Cortex of kidney (tissue), 1 donor: ENCODE measurements at regions not wholly inside any gene's neighbourhood (a gene's known extent, or its start where the extent isn't known, plus 50 kb on each side); places are given as distances from the start of the nearest gene placed in this dataset.
"Not testable (repeated sequence)": the region's sequence is repeated elsewhere in the genome, so short reads cannot be mapped to it uniquely, and the experiment has no call there.

Experiments used
- DNase-seq: peaks from one replicate; lab custom pipeline; 2025; lab: John Stamatoyannopoulos, UW

DNA sequence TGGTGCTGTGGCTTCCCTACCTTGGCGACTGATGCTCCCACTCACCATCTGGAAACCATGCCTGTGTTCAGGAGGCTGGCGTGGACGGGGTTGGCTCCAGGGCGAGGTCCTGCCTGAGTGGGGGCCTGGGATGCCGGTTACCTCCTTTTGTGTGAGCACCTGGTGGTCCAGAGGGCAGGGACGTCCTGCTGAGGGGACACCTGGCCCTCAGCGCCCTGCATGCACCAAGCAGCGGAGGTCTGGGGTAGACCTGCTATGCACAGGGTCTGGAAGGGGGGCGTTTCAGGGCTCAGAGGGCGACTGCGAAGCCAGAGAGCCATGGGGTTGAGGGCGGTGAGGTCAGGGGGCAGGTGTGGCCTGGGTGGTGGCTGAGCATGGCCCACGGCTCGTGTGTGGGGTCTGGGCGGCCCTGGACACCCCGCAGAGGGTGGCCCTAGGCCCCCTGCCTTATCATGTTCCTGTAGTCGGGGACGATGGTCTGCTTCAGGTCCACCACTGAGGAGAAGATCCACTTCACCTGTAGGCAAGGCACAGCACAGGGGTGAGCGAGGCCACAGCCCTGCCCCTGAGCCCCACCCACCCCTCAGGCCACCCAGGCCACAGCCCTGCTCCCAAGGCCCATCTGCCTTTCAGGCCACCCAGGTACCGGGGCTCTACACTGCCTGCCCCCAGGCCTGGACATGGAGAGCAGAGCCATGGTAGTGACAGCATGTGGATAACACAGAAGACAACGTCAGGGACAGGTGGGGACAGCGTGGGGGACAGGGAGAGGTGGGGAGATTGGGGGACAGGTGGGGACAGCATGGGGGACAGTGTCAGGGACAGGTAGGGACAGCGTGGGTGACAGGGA lies 95.3 kb downstream of the TMEM121 start:
- not testable (repeated sequence) for DNase-seq

DNA sequence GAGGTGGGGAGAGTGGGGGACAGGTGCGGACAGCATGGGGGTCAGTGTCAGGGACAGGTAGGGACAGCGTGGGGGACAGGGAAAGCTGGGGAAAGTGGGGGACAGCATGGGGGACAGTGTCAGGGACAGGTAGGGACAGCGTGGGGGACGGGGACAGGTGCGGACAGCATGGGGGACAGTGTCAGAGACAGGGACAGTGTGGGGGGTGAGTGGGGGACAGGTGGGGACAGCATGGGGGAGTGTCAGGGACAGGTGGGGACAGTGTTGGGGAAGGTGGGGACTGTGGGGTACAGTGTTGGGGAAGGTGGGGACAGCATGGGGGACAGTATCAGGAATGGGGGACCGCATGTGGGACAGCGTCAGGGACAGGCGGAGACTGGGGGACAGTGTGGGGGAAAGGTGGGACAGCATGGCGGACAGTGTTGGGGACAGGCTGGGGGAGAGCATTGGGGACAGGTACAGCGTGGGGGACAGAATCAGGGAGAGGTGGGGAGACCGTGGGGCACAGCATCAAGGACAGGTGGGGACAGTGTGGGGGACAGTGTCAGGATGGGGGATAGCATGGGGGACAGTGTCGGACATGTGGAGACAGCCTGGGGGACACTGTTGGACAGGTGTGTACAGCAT lies 96.1 kb downstream of the TMEM121 start:
- DNase-seq, result no peak

GRCh38 chr14:105623178-105623577 lies 96.8 kb downstream of the TMEM121 start:
- not testable (repeated sequence) for DNase-seq

- not testable (repeated sequence) for DNase-seq
Observed at GRCh38 chr14:105624346-105624745, 98.0 kb downstream of the TMEM121 start.

DNA sequence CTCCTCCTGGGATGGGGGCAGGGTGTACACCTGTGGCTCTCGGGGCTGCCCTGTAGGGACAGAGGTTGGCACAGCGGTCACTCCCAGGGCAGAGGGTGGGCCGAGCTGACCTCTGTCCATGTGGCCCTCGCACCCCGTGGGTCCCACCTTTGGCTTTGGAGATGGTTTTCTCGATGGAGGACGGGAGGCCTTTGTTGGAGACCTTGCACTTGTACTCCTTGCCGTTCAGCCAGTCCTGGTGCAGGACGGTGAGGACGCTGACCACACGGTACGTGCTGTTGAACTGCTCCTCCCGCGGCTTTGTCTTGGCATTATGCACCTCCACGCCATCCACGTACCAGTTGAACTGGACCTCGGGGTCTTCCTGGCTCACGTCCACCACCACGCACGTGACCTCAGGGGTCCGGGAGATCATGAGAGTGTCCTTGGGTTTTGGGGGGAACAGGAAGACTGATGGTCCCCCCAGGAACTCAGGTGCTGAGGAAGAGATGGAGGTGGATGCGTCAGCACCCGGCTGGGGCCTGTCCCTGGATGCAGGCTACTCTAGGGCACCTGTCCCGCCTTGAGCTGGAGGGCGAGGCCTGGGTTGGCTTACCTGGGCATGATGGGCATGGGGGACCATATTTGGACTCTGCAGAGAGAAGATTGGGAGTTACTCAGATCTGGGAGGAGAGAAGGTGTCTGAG lies 98.5 kb downstream of the TMEM121 start:
- DNase-seq, result not testable (repeated sequence)

- DNase-seq, result not testable (repeated sequence)
Observed at GRCh38 chr14:105625448-105625847, 99.1 kb downstream of the TMEM121 start.

DNA sequence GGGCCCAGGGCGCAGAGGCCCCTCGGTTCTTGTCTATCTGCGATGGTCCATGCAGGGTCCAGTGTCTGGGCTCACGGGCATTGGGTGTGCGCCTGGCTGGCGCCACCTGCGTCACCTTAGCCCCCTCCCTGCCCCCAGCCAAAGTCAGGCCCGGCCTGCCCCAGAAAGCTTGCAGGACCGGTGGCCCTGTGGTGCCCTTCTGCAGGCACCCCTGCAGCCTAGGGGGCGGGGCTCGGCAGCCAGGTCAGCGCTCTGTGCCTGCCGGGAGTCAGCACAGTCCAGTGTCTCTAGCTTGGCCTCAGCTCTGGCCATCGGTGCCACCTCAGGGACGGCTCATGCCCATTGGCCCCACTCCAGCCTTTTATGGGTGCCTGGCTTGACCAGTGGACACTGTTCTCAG lies 99.7 kb downstream of the TMEM121 start:
- DNase-seq, result not testable (repeated sequence)

DNA sequence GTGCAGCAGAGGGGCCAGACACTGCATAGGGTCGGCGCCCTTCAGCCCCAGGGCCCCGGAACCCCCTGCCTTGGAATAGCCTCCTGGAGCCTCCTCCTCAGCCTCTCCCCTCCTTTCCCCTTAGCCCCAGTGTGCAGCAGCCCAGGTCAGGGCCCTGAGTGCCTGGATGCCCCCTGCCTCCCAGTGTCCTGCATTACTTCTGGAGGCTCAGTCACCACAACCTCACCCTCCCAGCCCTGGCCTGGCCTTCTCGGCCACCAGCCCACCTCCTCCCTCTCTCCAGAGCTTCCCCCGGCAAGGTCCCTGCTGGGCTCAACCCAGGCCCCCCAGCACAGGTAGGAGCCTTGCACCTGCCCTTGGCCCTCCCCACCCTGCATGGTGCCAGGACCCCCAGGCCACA lies 100.3 kb downstream of the TMEM121 start:
- not testable (repeated sequence) for DNase-seq

DNA sequence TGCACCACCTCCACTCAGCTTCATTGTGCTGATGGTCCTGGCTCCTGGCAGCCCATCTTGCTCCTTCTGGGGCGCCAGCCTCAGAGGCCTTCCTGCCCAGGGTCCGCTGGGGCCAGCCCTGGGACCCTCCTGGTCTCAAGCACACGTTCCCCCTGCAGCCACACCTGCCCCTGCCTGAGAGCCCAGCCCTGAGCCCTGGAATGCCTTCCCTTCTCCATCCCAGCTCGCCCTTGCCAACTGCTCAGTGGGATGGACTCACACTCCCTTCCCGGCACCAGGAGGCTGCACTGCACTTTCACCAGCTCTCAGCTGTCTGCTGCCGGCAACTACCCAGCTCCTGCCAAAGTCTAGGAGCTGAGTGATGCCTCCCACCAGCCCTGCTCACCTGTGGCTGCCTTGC lies 100.9 kb downstream of the TMEM121 start:
- DNase-seq, result not testable (repeated sequence)

- DNase-seq, result no peak
Observed at GRCh38 chr14:105627701-105628100, 101.3 kb downstream of the TMEM121 start.

DNA sequence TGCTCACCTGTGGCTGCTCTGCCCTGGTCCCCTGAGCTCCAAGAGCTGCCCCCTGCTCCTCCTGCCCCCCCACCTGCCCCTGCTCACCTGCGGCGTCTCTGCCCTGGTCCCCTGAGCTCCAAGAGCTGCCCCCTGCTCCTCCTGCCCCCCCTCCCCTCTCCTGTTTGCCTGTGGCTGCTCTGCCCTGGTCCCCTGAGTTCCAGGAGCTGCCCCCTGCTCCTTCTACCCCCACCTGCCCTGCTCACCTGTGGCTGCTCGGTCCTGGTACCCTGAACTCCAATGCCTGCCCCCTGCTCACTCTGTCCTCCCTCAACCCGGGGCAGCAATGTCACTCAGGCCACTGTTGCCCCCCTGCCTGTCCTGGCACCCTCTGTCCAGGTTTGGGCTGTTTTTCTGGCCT lies 101.7 kb downstream of the TMEM121 start:
- not testable (repeated sequence) for DNase-seq

DNA sequence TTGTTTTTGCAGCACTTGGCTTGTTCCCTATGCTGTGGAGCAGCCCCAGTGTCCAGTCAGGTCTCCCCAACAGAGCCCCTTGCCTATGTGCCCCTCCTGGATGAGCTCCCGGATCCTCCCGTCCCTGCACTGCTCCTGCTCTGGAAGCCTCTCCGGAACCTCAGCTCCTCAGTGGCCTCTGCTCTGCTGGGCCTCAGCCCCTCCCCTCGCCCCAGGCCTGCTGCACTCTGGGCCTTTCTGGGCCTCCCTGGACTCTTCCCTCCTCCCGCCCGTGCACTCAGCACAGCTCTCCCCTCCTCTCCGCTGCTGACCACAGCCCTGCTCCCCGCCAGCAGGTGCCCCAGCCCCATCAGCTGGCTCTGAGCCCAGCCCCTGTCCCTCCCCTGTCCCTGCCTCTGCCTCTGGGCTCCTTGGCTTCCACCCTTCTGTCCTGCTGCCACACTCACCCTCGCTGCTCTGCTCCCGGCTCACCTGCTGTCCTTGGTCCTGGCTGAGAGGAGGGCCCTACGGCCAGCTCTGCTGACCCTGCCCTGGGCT lies 102.2 kb downstream of the TMEM121 start:
- not testable (repeated sequence) for DNase-seq

DNA sequence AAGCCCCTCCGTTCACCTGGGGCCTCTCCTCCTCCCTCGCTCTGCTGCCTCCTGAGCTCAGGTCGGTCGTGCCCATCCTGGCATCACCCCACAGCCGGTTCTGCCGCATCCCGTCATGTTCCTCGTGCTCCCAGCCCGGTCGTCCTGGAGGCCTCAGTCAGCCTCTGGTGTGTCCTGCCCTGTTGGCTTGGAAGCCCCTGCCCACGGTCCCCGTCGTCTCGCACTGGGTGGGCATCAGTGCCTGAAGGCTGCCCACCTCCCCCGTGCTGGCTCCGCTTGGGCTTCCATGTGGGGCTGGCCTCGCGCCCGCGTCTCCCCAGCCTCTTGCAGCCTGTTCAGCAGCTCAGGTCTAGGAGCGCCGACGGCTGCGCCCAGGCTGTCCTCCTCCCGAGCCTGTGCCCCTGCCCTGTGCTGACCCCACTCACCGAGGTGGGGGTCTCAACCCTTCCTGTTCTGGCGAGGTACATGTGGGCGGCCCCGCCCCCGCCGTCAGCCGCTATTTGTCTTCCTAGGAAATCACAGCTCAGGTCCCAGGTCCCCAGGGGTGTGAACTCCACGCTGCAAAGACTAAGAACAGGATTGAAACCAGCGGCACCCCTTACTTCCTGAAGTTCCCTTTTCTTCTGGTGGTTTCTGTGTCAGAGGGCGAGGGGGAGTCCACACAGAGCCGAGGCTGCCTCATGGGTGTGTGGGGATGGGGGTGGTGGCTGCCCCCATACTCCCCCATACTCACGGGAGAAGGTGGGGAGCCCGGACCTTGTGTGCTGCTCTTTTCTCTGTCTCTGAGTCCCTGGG lies 102.9 kb downstream of the TMEM121 start:
- DNase-seq, result not testable (repeated sequence)

GRCh38 chr14:105629886-105630215 lies 103.5 kb downstream of the TMEM121 start:
- DNase-seq, result no peak

GRCh38 chr14:105630293-105630934 lies 104.0 kb downstream of the TMEM121 start:
- not testable (repeated sequence) for DNase-seq

- DNase-seq, result not testable (repeated sequence)
Observed at GRCh38 chr14:105630935-105631779, 104.8 kb downstream of the TMEM121 start.

GRCh38 chr14:105632010-105632409 lies 105.6 kb downstream of the TMEM121 start:
- DNase-seq, result no peak

- not testable (repeated sequence) for DNase-seq
Observed at GRCh38 chr14:105633596-105633995, 107.2 kb downstream of the TMEM121 start.

DNA sequence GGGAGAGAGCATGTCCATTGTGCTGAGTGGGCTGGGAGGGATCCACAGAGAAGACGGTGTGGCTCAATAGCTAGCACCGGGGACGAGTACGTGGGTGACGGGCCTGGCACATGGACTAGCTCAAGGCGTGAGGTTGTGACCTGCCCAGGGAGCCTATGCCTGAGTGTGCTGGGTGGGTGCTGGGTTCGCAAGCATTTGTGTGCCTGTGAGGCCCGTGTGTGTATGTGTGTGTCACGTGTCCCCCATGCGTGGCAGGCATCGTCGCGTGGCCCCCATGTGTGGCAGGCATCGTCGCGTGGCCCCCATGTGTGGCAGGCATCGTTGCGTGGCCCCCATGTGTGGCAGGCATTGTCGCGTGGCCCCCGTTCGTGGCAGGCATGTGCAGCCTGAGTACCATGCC lies 109.2 kb downstream of the TMEM121 start:
- no peak for DNase-seq

DNA sequence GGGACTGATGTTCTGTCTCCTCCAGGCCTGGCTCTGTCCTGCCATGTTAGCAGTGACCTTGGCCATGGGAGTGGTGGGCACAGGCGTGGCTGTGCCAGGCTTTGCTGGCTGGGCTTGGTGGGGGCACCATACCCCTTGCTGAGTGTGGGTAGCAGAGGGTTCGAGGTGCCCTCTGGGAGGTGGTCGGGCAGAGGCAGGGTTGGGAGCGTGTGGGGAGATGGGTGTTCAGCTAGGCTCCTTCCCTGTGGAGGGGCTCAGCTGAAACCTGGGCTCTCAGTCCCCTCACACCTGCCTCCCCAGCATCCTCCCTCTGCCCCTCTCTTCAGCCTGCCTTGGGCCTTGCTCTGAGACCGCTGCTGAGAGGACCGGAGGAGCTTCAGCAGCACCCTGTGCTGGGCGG lies 109.6 kb downstream of the TMEM121 start:
- not testable (repeated sequence) for DNase-seq
